Tibial nerve (tissue), 4 donors: ENCODE measurements at regions not wholly inside any gene's neighbourhood (a gene's known extent, or its start where the extent isn't known, plus 50 kb on each side); places are given as distances from the start of the nearest gene placed in this dataset.

Experiments used
- EP300 ChIP-seq, 2 donors: sonication (generic); formaldehyde crosslinking; IDR thresholded peaks; one replicate each; pipeline ENCODE4 v1.6.1; 2017; ENCODE audit warnings: antibody characterized with exemption in 2 of 2, mild to moderate bottlenecking in 1 of 2
- POLR2A ChIP-seq, 2 donors: fragments of 450-650 bp; IDR thresholded peaks; one replicate each; pipeline ENCODE4 v1.6.1; 2017; ENCODE audit warnings: antibody characterized with exemption in 2 of 2, mild to moderate bottlenecking in 2 of 2, moderate library complexity in 2 of 2
- TF ChIP-seq, protein P1 (sequence below), 5 experiments: fragments of 200-600 bp in 3 of 5; fragments of 450-650 bp in 2 of 5; sonication (generic) in 3 of 5; IDR thresholded peaks; one replicate each; pipeline ENCODE4 v1.5.1; 2016 to 2019; ENCODE audit warnings: antibody characterized with exemption in 5 of 5, mild to moderate bottlenecking in 3 of 5, moderate library complexity in 2 of 5

DNA sequence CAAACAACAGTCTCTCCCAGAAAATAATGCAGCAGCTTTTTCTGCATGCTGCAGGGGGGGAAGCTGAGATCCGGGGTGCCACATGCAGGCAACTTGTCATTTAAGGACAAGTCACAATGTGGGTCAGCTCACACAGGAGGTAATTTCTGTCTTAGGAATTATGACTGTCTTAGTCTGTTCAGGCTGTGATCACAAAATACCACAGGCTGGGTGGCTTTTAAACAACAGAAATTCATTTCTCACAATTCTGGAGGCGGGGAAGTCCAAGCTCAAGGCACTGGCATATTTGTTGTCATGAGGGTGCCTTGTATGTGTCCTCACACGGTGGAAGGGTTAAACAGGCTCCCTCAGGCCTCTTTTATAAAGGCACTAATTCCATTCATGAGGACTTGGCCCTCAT is 127.7 kb downstream of the DIRAS2 start:
- TF ChIP-seq, protein P1, sequence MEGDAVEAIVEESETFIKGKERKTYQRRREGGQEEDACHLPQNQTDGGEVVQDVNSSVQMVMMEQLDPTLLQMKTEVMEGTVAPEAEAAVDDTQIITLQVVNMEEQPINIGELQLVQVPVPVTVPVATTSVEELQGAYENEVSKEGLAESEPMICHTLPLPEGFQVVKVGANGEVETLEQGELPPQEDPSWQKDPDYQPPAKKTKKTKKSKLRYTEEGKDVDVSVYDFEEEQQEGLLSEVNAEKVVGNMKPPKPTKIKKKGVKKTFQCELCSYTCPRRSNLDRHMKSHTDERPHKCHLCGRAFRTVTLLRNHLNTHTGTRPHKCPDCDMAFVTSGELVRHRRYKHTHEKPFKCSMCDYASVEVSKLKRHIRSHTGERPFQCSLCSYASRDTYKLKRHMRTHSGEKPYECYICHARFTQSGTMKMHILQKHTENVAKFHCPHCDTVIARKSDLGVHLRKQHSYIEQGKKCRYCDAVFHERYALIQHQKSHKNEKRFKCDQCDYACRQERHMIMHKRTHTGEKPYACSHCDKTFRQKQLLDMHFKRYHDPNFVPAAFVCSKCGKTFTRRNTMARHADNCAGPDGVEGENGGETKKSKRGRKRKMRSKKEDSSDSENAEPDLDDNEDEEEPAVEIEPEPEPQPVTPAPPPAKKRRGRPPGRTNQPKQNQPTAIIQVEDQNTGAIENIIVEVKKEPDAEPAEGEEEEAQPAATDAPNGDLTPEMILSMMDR (IDR thresholded peaks at IDR 0.05) = no peak
- TF ChIP-seq EP300 (IDR thresholded peaks at IDR 0.05) (no peak), POLR2A (IDR thresholded peaks at IDR 0.05) (no peak)
